GM12864 (cell line): ENCODE measurements at regions not wholly inside any gene's neighbourhood (a gene's known extent, or its start where the extent isn't known, plus 50 kb on each side); places are given as distances from the start of the nearest gene placed in this dataset.

Experiments
- DNase-seq: peaks from one replicate; pipeline ENCODE4 v3.0.0-alpha.2; 2011; ENCODE audit warnings: low read depth
- H3K4me3 ChIP-seq: 2 replicates; pipeline ENCODE4 v1.5.1; 2011; ENCODE audit warnings: mild to moderate bottlenecking, low read depth, low read length, control low read depth
- TF ChIP-seq, protein P1 (sequence below): IDR thresholded peaks from 2 replicates; pipeline ENCODE4 v1.5.1; 2011; ENCODE audit warnings: low read depth, mild to moderate bottlenecking, moderate library complexity, low read length, control low read depth, inconsistent platforms; ENCODE audit errors: missing control alignments

DNA sequence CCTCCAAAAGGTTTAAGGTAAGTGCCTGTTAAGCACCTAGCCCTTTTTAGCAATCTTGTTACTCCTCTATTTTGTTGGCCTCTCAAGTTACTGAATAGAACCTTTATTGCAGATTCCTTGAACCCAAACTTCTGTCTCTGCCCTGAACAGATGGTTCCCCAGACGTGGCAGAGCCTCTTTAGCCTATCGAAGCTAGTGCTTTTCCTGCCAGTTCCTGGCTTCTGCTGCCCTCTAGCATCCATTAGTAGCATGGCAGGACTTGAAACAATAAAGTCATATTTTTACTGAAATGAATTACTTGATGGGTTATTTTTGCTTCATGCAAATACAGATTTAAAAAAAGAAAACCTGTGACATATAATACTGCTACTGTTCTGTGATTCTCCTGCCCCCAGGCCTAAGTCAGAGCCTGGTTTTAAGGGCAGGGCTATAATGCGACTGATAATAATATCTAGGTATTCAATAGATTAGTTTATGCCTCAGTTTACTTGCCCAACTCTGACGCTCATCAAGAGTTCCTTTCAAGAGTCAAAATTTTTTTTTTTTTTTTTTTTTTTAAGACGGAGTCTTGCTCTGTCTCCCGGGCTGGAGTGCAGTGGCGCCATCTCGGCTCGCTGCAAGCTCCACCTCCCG lies 84.3 kb upstream of the PHF14 start:
- TF ChIP-seq, protein P1, sequence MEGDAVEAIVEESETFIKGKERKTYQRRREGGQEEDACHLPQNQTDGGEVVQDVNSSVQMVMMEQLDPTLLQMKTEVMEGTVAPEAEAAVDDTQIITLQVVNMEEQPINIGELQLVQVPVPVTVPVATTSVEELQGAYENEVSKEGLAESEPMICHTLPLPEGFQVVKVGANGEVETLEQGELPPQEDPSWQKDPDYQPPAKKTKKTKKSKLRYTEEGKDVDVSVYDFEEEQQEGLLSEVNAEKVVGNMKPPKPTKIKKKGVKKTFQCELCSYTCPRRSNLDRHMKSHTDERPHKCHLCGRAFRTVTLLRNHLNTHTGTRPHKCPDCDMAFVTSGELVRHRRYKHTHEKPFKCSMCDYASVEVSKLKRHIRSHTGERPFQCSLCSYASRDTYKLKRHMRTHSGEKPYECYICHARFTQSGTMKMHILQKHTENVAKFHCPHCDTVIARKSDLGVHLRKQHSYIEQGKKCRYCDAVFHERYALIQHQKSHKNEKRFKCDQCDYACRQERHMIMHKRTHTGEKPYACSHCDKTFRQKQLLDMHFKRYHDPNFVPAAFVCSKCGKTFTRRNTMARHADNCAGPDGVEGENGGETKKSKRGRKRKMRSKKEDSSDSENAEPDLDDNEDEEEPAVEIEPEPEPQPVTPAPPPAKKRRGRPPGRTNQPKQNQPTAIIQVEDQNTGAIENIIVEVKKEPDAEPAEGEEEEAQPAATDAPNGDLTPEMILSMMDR: peak; percentile 78
- peak; percentile 37 for DNase-seq
- H3K4me3 ChIP-seq: no peak overlapping the region

DNA sequence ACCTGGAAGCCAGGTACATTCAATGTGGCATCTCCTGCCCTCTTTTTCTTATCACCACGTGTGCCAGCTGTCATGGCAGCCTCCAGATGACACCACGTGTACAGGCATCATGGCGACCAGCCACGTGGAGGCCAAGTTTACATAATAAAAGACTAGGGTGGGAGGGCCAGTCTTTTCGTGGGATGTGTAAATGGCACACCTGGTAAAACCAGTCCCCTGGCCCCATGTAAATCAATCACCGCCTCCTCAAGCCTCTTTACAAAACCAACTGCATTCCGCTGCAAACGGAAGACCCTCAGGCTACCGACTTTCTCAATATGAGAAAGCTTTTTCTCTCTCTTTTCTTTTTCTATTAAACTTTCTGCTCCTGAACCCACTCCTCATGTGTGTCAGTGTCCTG lies 65.1 kb upstream of the PHF14 start:
- H3K4me3 ChIP-seq: no peak overlapping the region
- TF ChIP-seq, protein P1: no peak
- no peak for DNase-seq

DNA sequence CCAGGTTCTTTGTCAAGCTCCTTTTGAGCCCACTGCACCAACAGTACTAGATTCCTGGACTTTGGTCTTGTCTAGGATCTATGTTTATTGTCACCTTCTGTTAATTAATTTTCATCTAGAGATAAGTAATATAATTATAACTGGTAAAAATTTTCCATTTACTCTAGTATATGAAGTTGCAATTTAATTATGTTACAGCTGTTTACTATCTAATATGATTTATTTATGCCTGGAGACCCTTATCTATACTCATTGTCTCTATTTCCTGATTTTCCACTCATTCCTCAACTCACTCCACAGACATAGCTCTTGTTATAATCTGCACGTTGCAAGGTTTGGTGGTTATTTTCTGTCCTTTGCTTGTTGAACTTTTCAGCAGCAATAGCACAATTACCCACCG lies 63.2 kb upstream of the PHF14 start:
- TF ChIP-seq, protein P1: no peak
- H3K4me3 ChIP-seq: no peak overlapping the region
- no peak for DNase-seq

DNA sequence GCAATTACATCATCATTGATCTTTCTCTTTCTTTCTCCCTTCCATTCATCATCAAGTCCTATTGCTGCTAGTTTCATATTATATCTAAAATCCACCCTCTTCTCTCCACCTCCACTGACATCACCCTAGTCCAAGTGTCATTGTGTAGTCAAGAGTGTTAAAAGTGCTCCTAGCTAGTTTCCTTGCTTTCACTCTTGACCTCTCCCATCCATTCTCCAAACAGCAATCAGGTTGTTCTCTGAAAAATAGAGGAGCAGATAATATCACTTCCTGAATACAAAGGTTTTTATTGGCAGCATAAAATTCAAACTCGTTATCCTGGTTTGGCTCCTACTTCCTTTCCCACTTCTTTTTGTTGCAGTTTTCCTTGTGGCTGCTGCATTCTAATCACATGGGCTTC lies 61.6 kb upstream of the PHF14 start:
- H3K4me3 ChIP-seq: no peak overlapping the region
- TF ChIP-seq, protein P1: no peak
- DNase-seq: no peak

DNA sequence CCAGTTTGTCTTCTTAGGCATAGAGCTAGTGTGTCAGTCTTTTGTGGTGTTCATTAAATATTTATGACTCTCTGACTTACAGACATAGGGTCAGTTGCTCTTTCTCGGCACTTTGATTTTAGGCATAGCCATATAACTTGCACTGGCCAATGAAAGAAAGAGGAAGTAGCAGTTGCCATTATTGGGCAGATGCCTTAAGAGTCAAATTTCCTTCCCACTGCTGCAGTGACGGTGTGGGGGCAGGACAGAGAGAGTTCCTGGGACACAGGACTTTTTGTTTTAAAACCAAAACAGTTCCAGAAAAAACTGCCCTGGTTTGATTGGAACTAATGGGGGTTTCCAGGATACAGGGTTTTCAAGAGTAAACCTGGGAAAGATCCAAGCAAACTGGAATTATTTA lies 60.2 kb upstream of the PHF14 start:
- no peak overlapping the region for H3K4me3 ChIP-seq
- no peak for DNase-seq
- TF ChIP-seq, protein P1: no peak

DNA sequence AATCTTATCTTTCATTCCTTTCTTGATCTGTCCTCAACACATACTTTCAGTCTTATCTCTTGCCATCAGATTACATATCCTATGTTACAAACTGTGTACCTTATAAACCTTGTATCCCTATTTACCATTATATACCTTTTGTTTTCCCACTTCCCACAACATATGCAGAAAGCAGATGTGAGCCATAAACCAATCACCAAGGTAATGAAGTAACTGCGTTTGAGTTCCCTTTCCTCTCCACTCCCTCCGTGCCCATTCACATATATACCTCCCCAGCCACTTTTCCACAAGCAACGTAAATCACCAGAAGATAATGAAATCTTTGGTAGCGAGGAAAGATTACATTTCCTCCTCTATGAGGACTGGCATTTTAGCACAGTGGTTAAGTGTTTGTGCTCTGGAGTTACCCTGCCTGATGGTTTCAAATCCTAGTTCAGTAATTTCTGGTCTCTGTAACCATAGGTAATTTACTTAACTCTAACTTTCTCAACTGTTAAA lies 55.5 kb upstream of the PHF14 start:
- no peak for DNase-seq
- H3K4me3 ChIP-seq: no peak overlapping the region
- TF ChIP-seq, protein P1: no peak

DNA sequence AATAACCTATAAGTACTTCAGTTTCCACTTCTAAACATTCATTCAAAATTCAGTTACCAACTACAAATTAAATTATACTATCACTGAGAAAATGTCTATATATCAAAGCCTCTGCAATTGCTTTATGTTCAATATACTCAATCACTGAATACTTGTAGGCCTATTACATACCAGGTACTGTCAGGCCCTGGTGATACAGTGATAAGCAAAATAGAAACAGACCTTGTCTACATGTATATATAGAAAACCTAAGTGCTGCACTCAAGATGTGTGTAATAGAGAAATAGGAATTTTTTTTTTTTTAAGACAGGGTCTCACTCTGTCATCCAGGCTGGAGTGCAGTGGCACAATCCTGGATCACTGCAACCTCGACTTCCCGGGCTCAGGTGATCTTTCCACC lies 53.7 kb upstream of the PHF14 start:
- TF ChIP-seq, protein P1: no peak
- no peak for DNase-seq
- no peak overlapping the region for H3K4me3 ChIP-seq
